Keratinocyte (primary cell): ENCODE measurements at regions not wholly inside any gene's neighbourhood (a gene's known extent, or its start where the extent isn't known, plus 50 kb on each side); places are given as distances from the start of the nearest gene placed in this dataset.

Experiments
- CTCF ChIP-seq, 3 experiments: IDR thresholded peaks in 1 of 3; conservative IDR thresholded peaks in 1 of 3; optimal IDR thresholded peaks in 1 of 3; 2 replicates in 2 of 3; 3 replicates in 1 of 3; pipeline versions ENCODE3 to v1.5.1; 2011; ENCODE audit warnings: low read length in 3 of 3, mild to moderate bottlenecking in 3 of 3, moderate library complexity in 2 of 3, control low read depth in 1 of 3, inconsistent platforms in 1 of 3; ENCODE audit not compliant: insufficient read depth in 2 of 3; ENCODE audit errors: extremely low read depth in 1 of 3
- EZH2 ChIP-seq: IDR thresholded peaks from one replicate; pipeline ENCODE4 v1.6.1; 2012; ENCODE audit warnings: inconsistent platforms, mild to moderate bottlenecking, low read length, moderate library complexity

GRCh38 chr2:191555092-191555742 is 122.7 kb upstream of the NABP1 start:
- TF ChIP-seq CTCF (optimal IDR thresholded peaks at IDR 0.05 in 1 of 3, IDR thresholded peaks at IDR 0.05 in 1 of 3, conservative IDR thresholded peaks at IDR 0.05 in 1 of 3; ENCODE audit: extremely low read depth in 1 of 3, insufficient read depth in 2 of 3, low read length in 3 of 3) (peak; percentile 72 to 90 (median 79)), EZH2 (no peak)
